SK-N-SH (cell line): ENCODE measurements at regions not wholly inside any gene's neighbourhood (a gene's known extent, or its start where the extent isn't known, plus 50 kb on each side); places are given as distances from the start of the nearest gene placed in this dataset.

Source experiments
- CTCF ChIA-PET: fragments of 300-600, 350-600 bp; formaldehyde crosslinking; extraction: SDS; loops from one replicate; lab custom pipeline; 2021; lab: Yijun Ruan, JAX
- POLR2A ChIA-PET: fragments of 350-600 bp; sonication (Branson Sonifier 250); formaldehyde crosslinking; extraction: SDS; loops from one replicate; lab custom pipeline; 2020; ENCODE audit warnings: antibody characterized with exemption, inconsistent platforms; lab: Yijun Ruan, JAX
- DNase-seq: peaks from one replicate; pipeline ENCODE4 v3.0.0; 2012
- H2AFZ ChIP-seq: fragments of 200-600 bp; sonication (generic); 2 replicates; pipeline ENCODE4 v1.8.1; 2016; ENCODE audit warnings: antibody characterized with exemption, mild to moderate bottlenecking, low read depth
- H3F3A ChIP-seq: fragments of 200-600 bp; sonication (generic); replicated peaks from 2 replicates; pipeline ENCODE3; 2016; ENCODE audit warnings: antibody characterized with exemption, mild to moderate bottlenecking; ENCODE audit not compliant: insufficient read depth
- H3K27ac ChIP-seq, 2 experiments: fragments of 200-500 bp in 1 of 2; fragments of 200-600 bp in 1 of 2; sonication (Bioruptor generic) in 1 of 2; sonication (generic), shearing (Covaris generic) in 1 of 2; 2 replicates each; pipeline versions ENCODE4 v1.5.1 to v1.6.1; 2014 to 2016; ENCODE audit warnings: low read depth in 2 of 2, inconsistent platforms in 1 of 2, low read length in 1 of 2, mild to moderate bottlenecking in 1 of 2, mixed read lengths in 1 of 2
- H3K27me3 ChIP-seq: fragments of 200-600 bp; sonication (generic), shearing (Covaris generic); 2 replicates; pipeline ENCODE4 v1.6.1; 2016; ENCODE audit warnings: mixed run types; ENCODE audit not compliant: insufficient read depth
- H3K36me3 ChIP-seq, 2 experiments: fragments of 200-500 bp in 1 of 2; fragments of 200-600 bp in 1 of 2; sonication (Bioruptor generic) in 1 of 2; sonication (generic) in 1 of 2; replicated peaks in 1 of 2; 2 replicates each; pipeline versions ENCODE3 to v1.5.1; 2014 to 2016; ENCODE audit warnings: low read length in 1 of 2, mild to moderate bottlenecking in 1 of 2; ENCODE audit not compliant: insufficient read depth in 2 of 2, control insufficient read depth in 1 of 2
- H3K4me1 ChIP-seq, 2 experiments: fragments of 200-500 bp in 1 of 2; fragments of 200-600 bp in 1 of 2; sonication (Bioruptor generic) in 1 of 2; sonication (generic), shearing (Covaris generic) in 1 of 2; 2 replicates each; pipeline versions ENCODE4 v1.5.1 to v1.6.1; 2014 to 2016; ENCODE audit warnings: low read depth in 1 of 2, low read length in 1 of 2, mixed run types in 1 of 2; ENCODE audit not compliant: insufficient read depth in 2 of 2, control insufficient read depth in 1 of 2
- H3K4me2 ChIP-seq: fragments of 200-600 bp; sonication (generic), shearing (Covaris generic); 2 replicates; pipeline ENCODE4 v1.6.1; 2017; ENCODE audit warnings: mixed run types
- H3K4me3 ChIP-seq, 2 experiments: fragments of 200-500 bp in 1 of 2; fragments of 200-600 bp in 1 of 2; sonication (Bioruptor generic) in 1 of 2; sonication (generic), shearing (Covaris generic) in 1 of 2; 2 replicates each; pipeline versions ENCODE4 v1.5.1 to v1.8.1; 2014 to 2016; ENCODE audit warnings: low read depth in 2 of 2, inconsistent platforms in 1 of 2, low read length in 1 of 2, mild to moderate bottlenecking in 1 of 2, mixed read lengths in 1 of 2, moderate library complexity in 1 of 2
- H3K79me2 ChIP-seq: fragments of 200-600 bp; sonication (generic); 2 replicates; pipeline ENCODE4 v1.8.1; 2017; ENCODE audit warnings: mild to moderate bottlenecking; ENCODE audit not compliant: insufficient read depth
- H3K9ac ChIP-seq: fragments of 200-600 bp; sonication (generic); 2 replicates; pipeline ENCODE4 v1.6.1; 2017; ENCODE audit warnings: mixed run types
- H3K9me2 ChIP-seq: fragments of 200-600 bp; sonication (generic); 2 replicates; pipeline ENCODE4 v1.6.1; 2017; ENCODE audit warnings: mixed run types
- H3K9me3 ChIP-seq: fragments of 200-600 bp; sonication (generic); 2 replicates; pipeline ENCODE4 v1.6.1; 2017; ENCODE audit warnings: mixed run types, mild to moderate bottlenecking, moderate library complexity
- H4K20me1 ChIP-seq: fragments of 200-600 bp; sonication (generic); 2 replicates; pipeline ENCODE4 v1.6.1; 2017; ENCODE audit warnings: mild to moderate bottlenecking, mixed run types; ENCODE audit not compliant: insufficient read depth
- EZH2phosphoT487 ChIP-seq: fragments of 200-600 bp; sonication (generic); IDR thresholded peaks from 2 replicates; pipeline ENCODE4 v1.6.1; 2017; ENCODE audit warnings: low read depth, mixed run types, mild to moderate bottlenecking, antibody characterized with exemption, moderate library complexity, borderline replicate concordance
- GABPA ChIP-seq: IDR thresholded peaks from 2 replicates; pipeline ENCODE4 v1.4.0; 2012; ENCODE audit warnings: low read depth, mild to moderate bottlenecking
- JUND ChIP-seq: IDR thresholded peaks from 2 replicates; pipeline ENCODE4 v1.4.0; 2012
- NRF1 ChIP-seq: IDR thresholded peaks from 2 replicates; pipeline ENCODE4 v1.6.1; 2012; ENCODE audit warnings: low read depth, mild to moderate bottlenecking, low read length
- POLR2AphosphoS5 ChIP-seq: IDR thresholded peaks from 2 replicates; pipeline ENCODE4 v1.6.1; 2012; ENCODE audit warnings: low read depth, low read length
- RXRA ChIP-seq: IDR thresholded peaks from 2 replicates; pipeline ENCODE4 v1.4.0; 2012; ENCODE audit warnings: low read depth, mild to moderate bottlenecking, borderline replicate concordance
- SMC3 ChIP-seq: IDR thresholded peaks from 2 replicates; pipeline ENCODE4 v1.6.1; 2012; ENCODE audit warnings: low read depth, low read length, improper control_type of control experiment
- WGBS: methylation state at CpG from one replicate; pipeline ENCODE4 v1.1.6; 2017; ENCODE audit warnings: low lambda C conversion rate; 5-methylcytosine and 5-hydroxymethylcytosine counted together
- TF ChIP-seq, protein P1 (sequence below): IDR thresholded peaks from 2 replicates; pipeline ENCODE4; 2012
- TF ChIP-seq, protein P2 (sequence below): fragments of 150-350 bp; IDR thresholded peaks from 2 replicates; pipeline ENCODE4 v1.6.1; 2016; ENCODE audit warnings: mild to moderate bottlenecking, low read depth, low read length
- TF ChIP-seq, protein P3 (sequence below): IDR thresholded peaks from 2 replicates; pipeline ENCODE4 v1.4.0; 2012; ENCODE audit warnings: low read depth, borderline replicate concordance
- TF ChIP-seq, protein P4 (sequence below): IDR thresholded peaks from 2 replicates; pipeline ENCODE4 v1.6.1; 2012; ENCODE audit warnings: mild to moderate bottlenecking, low read depth, low read length, moderate library complexity
- TF ChIP-seq, protein P5 (sequence below): fragments of 150-350 bp; IDR thresholded peaks from 2 replicates; pipeline ENCODE4 v1.6.1; 2017; ENCODE audit warnings: antibody characterized with exemption, low read length, low read depth, borderline replicate concordance

DNA sequence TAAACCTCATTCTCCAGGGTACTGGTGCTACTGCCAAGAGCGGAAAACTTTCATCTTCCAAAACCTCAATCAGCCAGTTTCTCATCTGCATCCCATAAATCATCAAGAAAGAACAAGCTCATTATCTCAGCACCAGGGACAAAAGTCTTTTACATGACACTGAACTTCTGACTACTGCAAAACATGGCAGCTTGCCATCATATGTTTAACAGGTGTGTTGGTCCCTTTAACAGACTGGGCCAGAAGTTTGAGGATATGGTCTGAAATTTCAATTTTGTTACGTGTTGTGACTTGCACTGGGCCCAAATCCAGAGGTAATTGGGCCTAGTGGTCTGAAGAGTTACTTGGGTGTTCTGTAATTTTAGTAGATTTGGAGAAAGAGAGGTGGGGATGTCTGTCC, 305.4 kb upstream of the SEL1L start:
- 5% methylated on average over 2 of the region's 2 CpGs for WGBS
- TF ChIP-seq EZH2phosphoT487: no peak
- no peak for TF ChIP-seq JUND
- TF ChIP-seq, protein P1, sequence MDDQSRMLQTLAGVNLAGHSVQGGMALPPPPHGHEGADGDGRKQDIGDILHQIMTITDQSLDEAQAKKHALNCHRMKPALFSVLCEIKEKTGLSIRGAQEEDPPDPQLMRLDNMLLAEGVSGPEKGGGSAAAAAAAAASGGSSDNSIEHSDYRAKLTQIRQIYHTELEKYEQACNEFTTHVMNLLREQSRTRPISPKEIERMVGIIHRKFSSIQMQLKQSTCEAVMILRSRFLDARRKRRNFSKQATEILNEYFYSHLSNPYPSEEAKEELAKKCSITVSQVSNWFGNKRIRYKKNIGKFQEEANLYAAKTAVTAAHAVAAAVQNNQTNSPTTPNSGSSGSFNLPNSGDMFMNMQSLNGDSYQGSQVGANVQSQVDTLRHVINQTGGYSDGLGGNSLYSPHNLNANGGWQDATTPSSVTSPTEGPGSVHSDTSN: no peak
- no peak for TF ChIP-seq SMC3
- Histone ChIP-seq H3K79me2 (no peaks in the 10 kb centered on the region), H3K9ac (no peak overlapping the region), H3K4me1 (no peaks in the 10 kb centered on the region), H3K4me3 (no peak overlapping the region), H3K9me3 (no peaks in the 10 kb centered on the region), H3K27me3 (no peaks in the 10 kb centered on the region), H3K36me3 (peaks cover 0 to 3% of the 10 kb centered on the region in 2 experiments), H3K4me2 (no peak overlapping the region), H3K27ac (no peak overlapping the region), H3F3A (no peaks in the 10 kb centered on the region), H4K20me1 (no peaks in the 10 kb centered on the region), H2AFZ (no peak overlapping the region), H3K9me2 (no peaks in the 10 kb centered on the region)
- ChIA-PET POLR2A (no interaction called here), CTCF (no interaction called here)
- no peak for DNase-seq

DNA sequence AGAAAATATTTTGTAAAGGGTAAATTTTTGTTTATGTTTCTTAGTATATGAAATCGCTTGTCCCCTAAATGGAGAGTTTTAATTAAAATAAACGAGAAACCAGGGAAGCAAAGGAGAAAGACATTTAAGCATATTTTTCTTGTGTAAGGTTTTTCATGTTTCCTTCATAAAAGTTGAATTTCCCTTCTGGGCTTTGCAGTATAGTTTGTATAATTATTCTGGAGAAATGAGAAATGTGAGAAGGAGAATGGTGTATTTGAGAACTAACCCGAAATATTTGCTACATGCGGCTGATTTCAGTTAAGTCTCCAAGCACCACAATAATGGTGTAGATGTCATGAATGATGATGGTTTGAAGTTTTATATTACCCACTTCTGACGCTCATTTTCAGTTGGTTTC, 307.7 kb upstream of the SEL1L start:
- H4K20me1 ChIP-seq: no peaks in the 10 kb centered on the region
- 17% methylated on average over 5 of the region's 5 CpGs for WGBS
- H3K9me2 ChIP-seq: no peaks in the 10 kb centered on the region
- TF ChIP-seq, protein P2, sequence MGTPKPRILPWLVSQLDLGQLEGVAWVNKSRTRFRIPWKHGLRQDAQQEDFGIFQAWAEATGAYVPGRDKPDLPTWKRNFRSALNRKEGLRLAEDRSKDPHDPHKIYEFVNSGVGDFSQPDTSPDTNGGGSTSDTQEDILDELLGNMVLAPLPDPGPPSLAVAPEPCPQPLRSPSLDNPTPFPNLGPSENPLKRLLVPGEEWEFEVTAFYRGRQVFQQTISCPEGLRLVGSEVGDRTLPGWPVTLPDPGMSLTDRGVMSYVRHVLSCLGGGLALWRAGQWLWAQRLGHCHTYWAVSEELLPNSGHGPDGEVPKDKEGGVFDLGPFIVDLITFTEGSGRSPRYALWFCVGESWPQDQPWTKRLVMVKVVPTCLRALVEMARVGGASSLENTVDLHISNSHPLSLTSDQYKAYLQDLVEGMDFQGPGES: no peak
- TF ChIP-seq, protein P3, sequence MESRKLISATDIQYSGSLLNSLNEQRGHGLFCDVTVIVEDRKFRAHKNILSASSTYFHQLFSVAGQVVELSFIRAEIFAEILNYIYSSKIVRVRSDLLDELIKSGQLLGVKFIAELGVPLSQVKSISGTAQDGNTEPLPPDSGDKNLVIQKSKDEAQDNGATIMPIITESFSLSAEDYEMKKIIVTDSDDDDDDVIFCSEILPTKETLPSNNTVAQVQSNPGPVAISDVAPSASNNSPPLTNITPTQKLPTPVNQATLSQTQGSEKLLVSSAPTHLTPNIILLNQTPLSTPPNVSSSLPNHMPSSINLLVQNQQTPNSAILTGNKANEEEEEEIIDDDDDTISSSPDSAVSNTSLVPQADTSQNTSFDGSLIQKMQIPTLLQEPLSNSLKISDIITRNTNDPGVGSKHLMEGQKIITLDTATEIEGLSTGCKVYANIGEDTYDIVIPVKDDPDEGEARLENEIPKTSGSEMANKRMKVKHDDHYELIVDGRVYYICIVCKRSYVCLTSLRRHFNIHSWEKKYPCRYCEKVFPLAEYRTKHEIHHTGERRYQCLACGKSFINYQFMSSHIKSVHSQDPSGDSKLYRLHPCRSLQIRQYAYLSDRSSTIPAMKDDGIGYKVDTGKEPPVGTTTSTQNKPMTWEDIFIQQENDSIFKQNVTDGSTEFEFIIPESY: no peak
- no peak for TF ChIP-seq NRF1
- TF ChIP-seq POLR2AphosphoS5: no peak
- TF ChIP-seq, protein P4, sequence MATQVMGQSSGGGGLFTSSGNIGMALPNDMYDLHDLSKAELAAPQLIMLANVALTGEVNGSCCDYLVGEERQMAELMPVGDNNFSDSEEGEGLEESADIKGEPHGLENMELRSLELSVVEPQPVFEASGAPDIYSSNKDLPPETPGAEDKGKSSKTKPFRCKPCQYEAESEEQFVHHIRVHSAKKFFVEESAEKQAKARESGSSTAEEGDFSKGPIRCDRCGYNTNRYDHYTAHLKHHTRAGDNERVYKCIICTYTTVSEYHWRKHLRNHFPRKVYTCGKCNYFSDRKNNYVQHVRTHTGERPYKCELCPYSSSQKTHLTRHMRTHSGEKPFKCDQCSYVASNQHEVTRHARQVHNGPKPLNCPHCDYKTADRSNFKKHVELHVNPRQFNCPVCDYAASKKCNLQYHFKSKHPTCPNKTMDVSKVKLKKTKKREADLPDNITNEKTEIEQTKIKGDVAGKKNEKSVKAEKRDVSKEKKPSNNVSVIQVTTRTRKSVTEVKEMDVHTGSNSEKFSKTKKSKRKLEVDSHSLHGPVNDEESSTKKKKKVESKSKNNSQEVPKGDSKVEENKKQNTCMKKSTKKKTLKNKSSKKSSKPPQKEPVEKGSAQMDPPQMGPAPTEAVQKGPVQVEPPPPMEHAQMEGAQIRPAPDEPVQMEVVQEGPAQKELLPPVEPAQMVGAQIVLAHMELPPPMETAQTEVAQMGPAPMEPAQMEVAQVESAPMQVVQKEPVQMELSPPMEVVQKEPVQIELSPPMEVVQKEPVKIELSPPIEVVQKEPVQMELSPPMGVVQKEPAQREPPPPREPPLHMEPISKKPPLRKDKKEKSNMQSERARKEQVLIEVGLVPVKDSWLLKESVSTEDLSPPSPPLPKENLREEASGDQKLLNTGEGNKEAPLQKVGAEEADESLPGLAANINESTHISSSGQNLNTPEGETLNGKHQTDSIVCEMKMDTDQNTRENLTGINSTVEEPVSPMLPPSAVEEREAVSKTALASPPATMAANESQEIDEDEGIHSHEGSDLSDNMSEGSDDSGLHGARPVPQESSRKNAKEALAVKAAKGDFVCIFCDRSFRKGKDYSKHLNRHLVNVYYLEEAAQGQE: no peak
- TF ChIP-seq EZH2phosphoT487: no peak
- no peak for TF ChIP-seq GABPA
- TF ChIP-seq, protein P5, sequence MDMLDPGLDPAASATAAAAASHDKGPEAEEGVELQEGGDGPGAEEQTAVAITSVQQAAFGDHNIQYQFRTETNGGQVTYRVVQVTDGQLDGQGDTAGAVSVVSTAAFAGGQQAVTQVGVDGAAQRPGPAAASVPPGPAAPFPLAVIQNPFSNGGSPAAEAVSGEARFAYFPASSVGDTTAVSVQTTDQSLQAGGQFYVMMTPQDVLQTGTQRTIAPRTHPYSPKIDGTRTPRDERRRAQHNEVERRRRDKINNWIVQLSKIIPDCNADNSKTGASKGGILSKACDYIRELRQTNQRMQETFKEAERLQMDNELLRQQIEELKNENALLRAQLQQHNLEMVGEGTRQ: no peak
- TF ChIP-seq RXRA: no peak
- H3K79me2 ChIP-seq: no peaks in the 10 kb centered on the region
- no peaks in the 10 kb centered on the region for H3K27me3 ChIP-seq
- ChIA-PET POLR2A (no interaction called here), CTCF (no interaction called here)
- H3K4me1 ChIP-seq: no peaks in the 10 kb centered on the region
- H3K27ac ChIP-seq: no peak overlapping the region
- H3K4me2 ChIP-seq: no peak overlapping the region
- no peaks in the 10 kb centered on the region for H3K9me3 ChIP-seq
- no peak overlapping the region for H3K9ac ChIP-seq
- H2AFZ ChIP-seq: no peak overlapping the region
- H3F3A ChIP-seq: no peaks in the 10 kb centered on the region
- peaks cover 0 to 3% of the 10 kb centered on the region in 2 experiments for H3K36me3 ChIP-seq
- no peak for DNase-seq
- no peak overlapping the region for H3K4me3 ChIP-seq
